Smooth muscle cell (in vitro differentiated cells): ENCODE measurements at regions not wholly inside any gene's neighbourhood (a gene's known extent, or its start where the extent isn't known, plus 50 kb on each side); places are given as distances from the start of the nearest gene placed in this dataset.

ENCODE experiments used
- DNase-seq: peaks from one replicate; lab custom pipeline; 2025; ENCODE audit not compliant: unreplicated experiment; lab: John Stamatoyannopoulos, UW
- H2AFZ ChIP-seq: fragments of 200-600 bp; sonication (generic); 2 replicates; pipeline ENCODE4 v1.6.0; 2016; ENCODE audit warnings: antibody characterized with exemption, low read depth, mild to moderate bottlenecking
- H3F3A ChIP-seq: fragments of 200-600 bp; sonication (generic); 2 replicates; pipeline ENCODE4 v1.6.0; 2017; ENCODE audit warnings: antibody characterized with exemption, low read depth
- H3K27ac ChIP-seq: fragments of 200-600 bp; sonication (generic); 2 replicates; pipeline ENCODE4 v1.5.1; 2016; ENCODE audit warnings: low read depth, mild to moderate bottlenecking
- H3K27me3 ChIP-seq: fragments of 200-600 bp; sonication (generic); 2 replicates; pipeline ENCODE4 v1.6.1; 2016; ENCODE audit warnings: low read depth, mild to moderate bottlenecking
- H3K36me3 ChIP-seq: fragments of 200-600 bp; sonication (generic); 2 replicates; pipeline ENCODE4 v1.5.1; 2016; ENCODE audit warnings: low read depth
- H3K4me1 ChIP-seq: fragments of 200-600 bp; sonication (generic); 2 replicates; pipeline ENCODE4 v1.5.1; 2016; ENCODE audit warnings: low read depth
- H3K4me2 ChIP-seq: fragments of 200-600 bp; sonication (generic); 2 replicates; pipeline ENCODE4 v1.6.0; 2016; ENCODE audit warnings: mild to moderate bottlenecking
- H3K4me3 ChIP-seq: fragments of 200-600 bp; sonication (generic); 2 replicates; pipeline ENCODE4 v1.5.1; 2016; ENCODE audit warnings: mild to moderate bottlenecking
- H3K79me2 ChIP-seq: fragments of 200-600 bp; sonication (generic); 2 replicates; pipeline ENCODE4 v1.6.0; 2016; ENCODE audit warnings: low read depth, mild to moderate bottlenecking
- H3K9ac ChIP-seq: fragments of 200-600 bp; sonication (generic); 2 replicates; pipeline ENCODE4 v1.6.0; 2016; ENCODE audit warnings: low read depth
- H3K9me3 ChIP-seq: fragments of 200-600 bp; sonication (generic); replicated peaks from 2 replicates; pipeline ENCODE4 v1.5.1; 2016; ENCODE audit warnings: low read depth
- H4K20me1 ChIP-seq: fragments of 200-600 bp; sonication (generic); 2 replicates; pipeline ENCODE4 v1.6.0; 2016; ENCODE audit warnings: low read depth
- WGBS: methylation state at CpG from one replicate; pipeline ENCODE4 v1.1.7; 2016; ENCODE audit warnings: low lambda C conversion rate; 5-methylcytosine and 5-hydroxymethylcytosine counted together
- TF ChIP-seq, protein P1 (sequence below): fragments of 200-600 bp; sonication (generic); IDR thresholded peaks from 2 replicates; pipeline ENCODE4 v1.5.1; 2017; ENCODE audit warnings: borderline replicate concordance, mild to moderate bottlenecking, antibody characterized with exemption; ENCODE audit not compliant: insufficient read depth, poor library complexity, severe bottlenecking

DNA sequence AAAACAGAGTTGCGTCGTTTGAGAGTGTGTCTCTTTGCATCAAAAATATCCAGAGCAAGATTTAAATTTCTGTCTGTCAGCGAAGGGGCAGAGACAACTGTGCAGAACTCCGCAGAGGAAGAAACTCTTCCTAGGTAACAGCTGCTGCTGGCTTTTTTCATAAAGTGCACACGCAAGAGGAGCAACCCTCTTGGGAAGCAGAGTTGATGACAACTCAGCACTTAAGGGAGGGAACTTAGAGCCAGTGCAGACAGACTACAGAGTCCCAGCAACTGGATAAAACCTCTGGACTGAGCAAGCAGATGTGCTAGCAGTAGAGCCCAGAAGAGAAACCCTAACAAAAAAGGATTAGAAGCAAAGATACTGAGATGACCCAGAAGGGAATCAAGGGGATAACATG lies 337.1 kb downstream of the PCNX1 start:
- H3K4me2 ChIP-seq = peak overlapping the region; percentile 48
- H3K27me3 ChIP-seq = no peaks in the 10 kb centered on the region
- no peaks in the 10 kb centered on the region for H3K79me2 ChIP-seq
- no peak for DNase-seq
- peak overlapping the region; percentile 18 for H3K9ac ChIP-seq
- TF ChIP-seq, protein P1, sequence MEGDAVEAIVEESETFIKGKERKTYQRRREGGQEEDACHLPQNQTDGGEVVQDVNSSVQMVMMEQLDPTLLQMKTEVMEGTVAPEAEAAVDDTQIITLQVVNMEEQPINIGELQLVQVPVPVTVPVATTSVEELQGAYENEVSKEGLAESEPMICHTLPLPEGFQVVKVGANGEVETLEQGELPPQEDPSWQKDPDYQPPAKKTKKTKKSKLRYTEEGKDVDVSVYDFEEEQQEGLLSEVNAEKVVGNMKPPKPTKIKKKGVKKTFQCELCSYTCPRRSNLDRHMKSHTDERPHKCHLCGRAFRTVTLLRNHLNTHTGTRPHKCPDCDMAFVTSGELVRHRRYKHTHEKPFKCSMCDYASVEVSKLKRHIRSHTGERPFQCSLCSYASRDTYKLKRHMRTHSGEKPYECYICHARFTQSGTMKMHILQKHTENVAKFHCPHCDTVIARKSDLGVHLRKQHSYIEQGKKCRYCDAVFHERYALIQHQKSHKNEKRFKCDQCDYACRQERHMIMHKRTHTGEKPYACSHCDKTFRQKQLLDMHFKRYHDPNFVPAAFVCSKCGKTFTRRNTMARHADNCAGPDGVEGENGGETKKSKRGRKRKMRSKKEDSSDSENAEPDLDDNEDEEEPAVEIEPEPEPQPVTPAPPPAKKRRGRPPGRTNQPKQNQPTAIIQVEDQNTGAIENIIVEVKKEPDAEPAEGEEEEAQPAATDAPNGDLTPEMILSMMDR = no peak
- H3F3A ChIP-seq = peaks cover 10% of the 10 kb centered on the region
- WGBS = 72% methylated on average over 5 of the region's 5 CpGs
- H3K4me3 ChIP-seq = no peak overlapping the region
- no peaks in the 10 kb centered on the region for H3K36me3 ChIP-seq
- no peaks in the 10 kb centered on the region for H3K4me1 ChIP-seq
- H2AFZ ChIP-seq = peak overlapping the region; percentile 1
- no peaks in the 10 kb centered on the region for H4K20me1 ChIP-seq
- no peaks in the 10 kb centered on the region for H3K9me3 ChIP-seq
- H3K27ac ChIP-seq = peak overlapping the region; percentile 65

DNA sequence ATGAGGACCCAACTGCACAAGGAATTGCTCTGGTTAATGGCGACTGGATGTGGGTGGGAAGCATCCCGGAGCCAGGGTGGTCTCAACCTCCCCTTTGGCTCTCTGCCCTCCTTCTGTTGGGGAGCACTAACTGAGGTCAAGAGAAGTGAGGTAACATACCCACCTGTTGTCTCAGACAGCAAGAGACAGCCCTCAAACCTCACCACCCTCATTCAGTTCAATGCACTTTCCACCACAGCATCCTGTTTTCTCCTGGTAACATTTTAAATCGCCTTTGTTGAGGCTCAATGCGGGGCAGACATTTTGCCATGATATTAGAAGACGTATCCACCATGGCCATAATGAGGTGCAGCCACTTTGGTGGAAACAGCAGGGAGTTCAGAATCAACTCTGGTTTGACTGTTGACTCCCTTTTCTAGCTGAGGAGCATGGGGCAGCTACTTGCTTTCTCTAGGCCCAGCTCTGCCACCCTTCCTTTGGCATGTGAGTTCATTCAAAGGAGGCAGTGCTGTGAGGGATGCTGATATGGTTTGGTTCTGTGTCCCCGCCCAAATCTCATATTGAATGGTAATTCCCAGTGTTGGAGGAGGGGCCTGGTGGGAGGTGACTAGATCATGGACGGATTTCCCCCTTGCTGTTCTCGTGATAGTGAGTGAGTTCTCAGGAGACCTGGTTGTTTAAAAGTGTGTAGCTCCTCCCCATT lies 338.6 kb downstream of the PCNX1 start:
- H3K9me3 ChIP-seq = no peaks in the 10 kb centered on the region
- WGBS = 97% methylated on average over 8 of the region's 8 CpGs
- H3K4me1 ChIP-seq = no peaks in the 10 kb centered on the region

DNA sequence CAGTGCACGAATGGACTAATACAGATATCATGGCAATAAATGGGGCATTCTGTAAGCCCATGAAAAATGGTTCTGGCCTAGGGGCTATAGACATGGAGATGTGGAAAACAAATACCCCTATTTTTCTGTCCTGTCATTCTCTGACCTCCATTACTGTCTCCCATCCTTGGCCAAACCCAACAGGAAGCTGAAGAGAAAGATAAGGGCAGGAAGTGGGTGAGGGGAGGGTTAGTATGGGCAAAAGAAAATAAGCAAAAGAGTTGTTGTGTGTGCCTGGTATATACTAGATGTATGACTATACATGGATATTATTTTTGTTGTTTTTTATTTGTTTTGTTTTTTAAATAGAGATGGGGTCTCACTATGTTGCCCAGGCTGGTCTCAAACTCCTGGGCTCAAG lies 339.3 kb downstream of the PCNX1 start:
- Histone ChIP-seq H4K20me1 (no peaks in the 10 kb centered on the region), H3K27ac (peak overlapping the region; percentile 13), H3F3A (peaks cover 7% of the 10 kb centered on the region), H2AFZ (no peak overlapping the region), H3K27me3 (no peaks in the 10 kb centered on the region), H3K9me3 (no peaks in the 10 kb centered on the region), H3K36me3 (no peaks in the 10 kb centered on the region), H3K79me2 (no peaks in the 10 kb centered on the region), H3K4me3 (no peak overlapping the region), H3K9ac (no peak overlapping the region), H3K4me2 (no peak overlapping the region), H3K4me1 (no peaks in the 10 kb centered on the region)
- WGBS = 100% methylated on average over 1 of the region's 1 CpG
- no peak for DNase-seq
- TF ChIP-seq, protein P1 = no peak

More for the DNA sequence above, 338.6 kb downstream of the PCNX1 start:
- Histone ChIP-seq H3K79me2 (no peaks in the 10 kb centered on the region), H2AFZ (no peak overlapping the region), H3K27me3 (no peaks in the 10 kb centered on the region), H3K27ac (no peak overlapping the region), H3K4me3 (no peak overlapping the region), H3K4me2 (no peak overlapping the region), H3K9ac (no peak overlapping the region), H4K20me1 (no peaks in the 10 kb centered on the region), H3K36me3 (no peaks in the 10 kb centered on the region), H3F3A (peaks cover 10% of the 10 kb centered on the region)
- TF ChIP-seq, protein P1 = no peak
- DNase-seq = no peak

DNA sequence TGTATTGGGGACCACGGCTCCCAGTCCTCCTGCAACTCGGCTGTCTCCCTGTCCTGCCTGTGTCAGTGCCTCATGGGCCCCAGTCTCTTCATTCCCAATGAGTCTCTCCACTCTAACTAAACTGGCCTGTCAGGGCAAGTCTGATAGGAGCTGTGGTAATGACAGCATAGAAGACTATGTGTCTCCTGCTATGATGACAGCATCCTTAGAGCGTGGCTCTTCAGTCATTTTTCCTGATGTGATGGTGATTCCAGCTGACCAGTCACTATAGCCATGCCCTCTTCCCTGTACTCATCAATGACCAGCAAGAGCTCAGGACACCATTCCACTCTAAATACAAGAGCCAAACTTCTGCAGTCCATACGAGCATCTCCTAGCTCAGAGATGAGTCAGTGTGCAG lies 339.8 kb downstream of the PCNX1 start:
- no peaks in the 10 kb centered on the region for H3K79me2 ChIP-seq
- H4K20me1 ChIP-seq = no peaks in the 10 kb centered on the region
- H3K27ac ChIP-seq = peak overlapping the region; percentile 13
- H3K4me3 ChIP-seq = no peak overlapping the region
- no peaks in the 10 kb centered on the region for H3K27me3 ChIP-seq
- H3F3A ChIP-seq = peaks cover 7% of the 10 kb centered on the region
- H3K4me1 ChIP-seq = no peaks in the 10 kb centered on the region
- no peaks in the 10 kb centered on the region for H3K9me3 ChIP-seq
- H3K36me3 ChIP-seq = no peaks in the 10 kb centered on the region
- no peak overlapping the region for H3K9ac ChIP-seq
- 83% methylated on average over 4 of the region's 4 CpGs for WGBS
- no peak overlapping the region for H3K4me2 ChIP-seq
- TF ChIP-seq, protein P1 = no peak
- no peak overlapping the region for H2AFZ ChIP-seq
- no peak for DNase-seq
